Mammary epithelial cell (primary cell): ENCODE measurements at regions not wholly inside any gene's neighbourhood (a gene's known extent, or its start where the extent isn't known, plus 50 kb on each side); places are given as distances from the start of the nearest gene placed in this dataset.

Source experiments
- CTCF ChIP-seq, 2 donors: IDR thresholded peaks in 1 of 2; conservative IDR thresholded peaks in 1 of 2; 2 replicates each; pipeline ENCODE4 v1.5.1; 2011 to 2012; ENCODE audit warnings: inconsistent platforms in 2 of 2, low read length in 2 of 2, mild to moderate bottlenecking in 2 of 2, control low read depth in 1 of 2, low read depth in 1 of 2; ENCODE audit not compliant: insufficient read depth in 1 of 2; ENCODE audit errors: extremely low read depth in 1 of 2
- EZH2 ChIP-seq: IDR thresholded peaks from 2 replicates; pipeline ENCODE4 v1.6.1; 2012; ENCODE audit warnings: low read length, inconsistent platforms, borderline replicate concordance

GRCh38 chr1:147852706-147853225, 49.8 kb upstream of the GJA8 start:
- no peak for TF ChIP-seq CTCF (conservative IDR thresholded peaks at IDR 0.05 in 1 of 2, IDR thresholded peaks at IDR 0.05 in 1 of 2; ENCODE audit: extremely low read depth in 1 of 2, insufficient read depth in 1 of 2, low read depth in 1 of 2, low read length in 2 of 2)
- no peak for TF ChIP-seq EZH2
